ENCODE measurements at regions not wholly inside any gene's neighbourhood (a gene's known extent, or its start where the extent isn't known, plus 50 kb on each side); places are given as distances from the start of the nearest gene placed in this dataset.

DNA sequence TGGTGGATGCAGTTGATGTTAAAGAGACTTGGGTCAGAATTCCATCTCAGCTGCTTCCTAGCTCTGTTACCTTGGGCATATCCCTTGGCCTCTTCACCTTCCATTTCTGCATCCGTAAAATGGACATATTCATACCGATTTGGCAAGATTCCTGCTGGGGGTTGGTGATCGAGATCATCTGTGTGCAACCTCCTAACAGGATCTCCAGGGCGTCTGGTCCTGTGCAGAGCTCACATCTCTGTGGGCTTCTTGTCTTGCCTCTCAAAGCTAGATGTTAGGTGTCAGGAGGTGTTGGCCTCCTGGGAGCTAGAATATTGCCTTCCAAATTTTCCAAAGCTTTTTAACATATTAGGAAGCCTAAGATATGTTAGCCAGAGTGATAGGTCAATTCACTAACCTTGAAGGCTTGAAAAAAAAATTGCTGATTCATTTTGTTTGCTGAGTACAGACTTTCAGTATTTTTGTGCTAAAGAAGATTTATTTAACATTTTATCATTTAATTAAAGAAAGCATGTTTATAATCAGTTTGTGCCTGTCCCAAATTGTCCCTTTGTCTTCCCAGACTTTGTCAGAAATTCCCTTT, 69.7 kb upstream of the ZNF516 start:
- TF ChIP-seq POLR2A (IDR thresholded peaks at IDR 0.05; ENCODE audit: low read length), result no peak
- TF ChIP-seq GATA1 (IDR thresholded peaks at IDR 0.05; ENCODE audit: low read depth, low read length), result no peak
